ENCODE measurements at regions not wholly inside any gene's neighbourhood (a gene's known extent, or its start where the extent isn't known, plus 50 kb on each side); places are given as distances from the start of the nearest gene placed in this dataset.

- no peak for TF ChIP-seq CTCF (IDR thresholded peaks at IDR 0.05; ENCODE audit: low read depth, low read length)
- H3K4me3 ChIP-seq (ENCODE audit: low read depth, low read length), result no peak overlapping the region
- no peak for DNase-seq (ENCODE audit: low read depth, low spot score)
- in situ Hi-C loops (cut with HindIII; ENCODE audit: low sequenced_read_pairs), result no loop called here
Measured at GRCh38 chr17:13775450-13775849, 173.7 kb upstream of the HS3ST3A1 start.

GRCh38 chr17:13776027-13776551, 174.4 kb upstream of the HS3ST3A1 start:
- DNase-seq (ENCODE audit: low read depth, low spot score), result no peak
- in situ Hi-C loops (cut with HindIII; ENCODE audit: low sequenced_read_pairs), result no loop called here
- no peak for TF ChIP-seq CTCF (IDR thresholded peaks at IDR 0.05; ENCODE audit: low read depth, low read length)
- H3K4me3 ChIP-seq (ENCODE audit: low read depth, low read length), result no peak overlapping the region

DNA sequence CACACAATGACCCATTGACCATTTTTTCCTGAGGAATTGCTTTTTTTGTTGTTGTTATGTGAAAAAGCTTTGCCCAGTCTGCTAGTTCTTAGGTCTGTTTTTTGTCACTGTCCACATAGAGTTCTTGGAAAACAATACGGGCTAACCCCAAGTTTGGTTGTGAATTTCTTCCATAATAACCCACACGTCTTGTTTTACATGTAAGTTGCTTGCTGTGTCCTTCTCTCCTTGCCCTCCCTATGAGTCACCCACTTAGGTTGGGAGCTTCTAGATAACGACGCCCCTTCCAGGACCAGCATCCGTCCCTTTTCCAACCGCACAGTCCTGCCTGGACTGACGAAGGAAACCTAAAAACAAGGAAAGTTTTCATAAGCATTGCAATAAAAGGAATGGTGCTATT, 175.3 kb upstream of the HS3ST3A1 start:
- no peak overlapping the region for H3K4me3 ChIP-seq (ENCODE audit: low read depth, low read length)
- in situ Hi-C loops (cut with HindIII; ENCODE audit: low sequenced_read_pairs), result no loop called here
- no peak for DNase-seq (ENCODE audit: low read depth, low spot score)
- TF ChIP-seq CTCF (IDR thresholded peaks at IDR 0.05; ENCODE audit: low read depth, low read length), result no peak

- no peak for DNase-seq (ENCODE audit: low read depth, low spot score)
- in situ Hi-C loops (cut with HindIII; ENCODE audit: low sequenced_read_pairs), result no loop called here
- no peak for TF ChIP-seq CTCF (IDR thresholded peaks at IDR 0.05; ENCODE audit: low read depth, low read length)
- H3K4me3 ChIP-seq (ENCODE audit: low read depth, low read length), result no peak overlapping the region
Measured at GRCh38 chr17:13784434-13785095, 182.8 kb upstream of the HS3ST3A1 start.

DNA sequence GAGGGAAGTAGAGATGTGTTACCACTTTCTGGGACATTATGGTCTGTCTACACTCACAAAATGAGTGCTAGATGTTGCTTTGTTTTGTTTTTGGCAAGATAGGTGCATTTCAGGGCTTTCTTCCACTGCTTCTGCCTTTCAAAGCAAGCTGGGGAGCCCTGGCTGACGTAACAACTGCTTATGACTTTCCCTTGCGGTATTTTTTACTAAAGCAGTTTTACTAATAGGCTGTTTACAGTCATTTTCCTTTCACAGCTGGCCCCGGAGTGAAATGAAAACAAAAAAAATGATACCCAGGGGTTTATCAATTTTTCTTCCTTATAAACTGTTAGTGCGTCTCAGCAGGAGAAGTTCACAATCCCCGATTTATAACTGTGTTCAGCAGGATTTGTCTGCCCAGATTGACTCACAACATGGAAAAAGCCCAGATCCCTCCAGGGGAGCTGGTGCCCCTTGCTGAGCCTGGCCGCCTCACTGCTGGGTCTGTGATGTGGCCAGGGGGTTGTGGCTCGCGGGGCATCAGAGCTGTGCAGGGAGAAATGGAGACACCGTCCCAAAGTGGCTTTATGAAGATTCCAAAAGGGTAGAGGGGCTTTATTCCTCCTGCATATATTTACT, 184.4 kb upstream of the HS3ST3A1 start:
- in situ Hi-C loops (cut with HindIII; ENCODE audit: low sequenced_read_pairs), result no loop called here
- H3K4me3 ChIP-seq (ENCODE audit: low read depth, low read length), result no peak overlapping the region
- no peak for TF ChIP-seq CTCF (IDR thresholded peaks at IDR 0.05; ENCODE audit: low read depth, low read length)

GRCh38 chr17:13787636-13788035, 185.9 kb upstream of the HS3ST3A1 start:
- no peak for TF ChIP-seq CTCF (IDR thresholded peaks at IDR 0.05; ENCODE audit: low read depth, low read length)
- DNase-seq (ENCODE audit: low read depth, low spot score), result no peak
- H3K4me3 ChIP-seq (ENCODE audit: low read depth, low read length), result no peak overlapping the region
- in situ Hi-C loops (cut with HindIII; ENCODE audit: low sequenced_read_pairs), result no loop called here

More for the DNA sequence above, 184.4 kb upstream of the HS3ST3A1 start:
- DNase-seq (ENCODE audit: low read depth, low spot score), result peak; percentile 88
